ENCODE measurements at regions not wholly inside any gene's neighbourhood (a gene's known extent, or its start where the extent isn't known, plus 50 kb on each side); places are given as distances from the start of the nearest gene placed in this dataset.

GRCh38 chr3:146803745-146804144, 198.6 kb upstream of the PLSCR5 start:
- Histone ChIP-seq H3K79me1 (ENCODE audit: low read depth in 1 of 2, low read length in 2 of 2) (no peaks in the 10 kb centered on the region), H3K4me2 (ENCODE audit: low read depth, low read length) (no peak overlapping the region), H3K36me3 (ENCODE audit: control insufficient read depth, insufficient read depth, low read length) (no peaks in the 10 kb centered on the region), H4K20me1 (ENCODE audit: insufficient read depth, low read length) (no peaks in the 10 kb centered on the region), H4K8ac (ENCODE audit: low read depth in 2 of 2, low read length in 2 of 2) (no peak overlapping the region), H3K4me1 (ENCODE audit: control insufficient read depth, insufficient read depth, low read length) (no peaks in the 10 kb centered on the region), H2AK5ac (ENCODE audit: low read depth, low read length) (no peak overlapping the region), H3K18ac (ENCODE audit: low read depth, low read length) (no peak overlapping the region), H3K4me3 (ENCODE audit: insufficient read depth, low read depth, low read length) (no peak overlapping the region), H2AFZ (replicated peaks; ENCODE audit: low read length, poor library complexity) (no peak overlapping the region), H2BK20ac (ENCODE audit: low read depth, low read length) (no peak overlapping the region), H3K27me3 (ENCODE audit: control insufficient read depth, insufficient read depth, low read length) (no peaks in the 10 kb centered on the region), H3K9me3 (ENCODE audit: control insufficient read depth, insufficient read depth, low read length) (no peaks in the 10 kb centered on the region), H3K9me1 (ENCODE audit: insufficient read depth, low read length) (no peaks in the 10 kb centered on the region), H3K27ac (ENCODE audit: insufficient read depth, low read length) (no peak overlapping the region), H2BK5ac (ENCODE audit: low read depth, low read length, poor library complexity, severe bottlenecking) (no peak overlapping the region), H4K91ac (ENCODE audit: insufficient read depth, low read depth, low read length) (no peak overlapping the region), H4K5ac (ENCODE audit: low read depth, low read length) (no peak overlapping the region), H3K56ac (ENCODE audit: extremely low read depth, insufficient read depth, low read length) (no peak overlapping the region), H2AK9ac (replicated peaks; ENCODE audit: low read depth, low read length, poor library complexity) (no peak overlapping the region), H2BK120ac (ENCODE audit: low read depth, low read length) (no peak overlapping the region), H3K9ac (ENCODE audit: low read depth, low read length) (no peak overlapping the region), H3K4ac (ENCODE audit: low read depth, low read length) (no peak overlapping the region), H2BK15ac (ENCODE audit: low read depth, low read length) (no peak overlapping the region), H3K23ac (ENCODE audit: low read depth, low read length) (no peak overlapping the region), H3K14ac (replicated peaks; ENCODE audit: low read depth, low read length) (no peak overlapping the region)
- intact Hi-C loops (cut with micrococcal nuclease) (no loop called here), in situ Hi-C loops (cut with MboI; ENCODE audit: low sequenced_read_pairs) (no loop called here), dilution Hi-C loops (cut with HindIII; ENCODE audit: low sequenced_read_pairs, unreplicated experiment) (no loop called here)
- WGBS, 2 experiments (ENCODE audit: extremely low coverage in 2 of 2, insufficient read length in 1 of 2) = no CpG with 5 or more reads among the region's 2 CpGs
- BruUV-seq (replicated peaks) = no TSS peak
- POLR2A ChIA-PET (ENCODE audit: unreplicated experiment) = no interaction called here
- TF ChIP-seq POLR2A (IDR thresholded peaks at IDR 0.05; ENCODE audit: low read depth, low read length) = no peak
- no peak for TF ChIP-seq NFE2L2 (IDR thresholded peaks at IDR 0.05; ENCODE audit: low read depth, low read length)
- no peak for TF ChIP-seq RAD21 (IDR thresholded peaks at IDR 0.05; ENCODE audit: low read length)
- no peak for TF ChIP-seq MAZ (IDR thresholded peaks at IDR 0.05; ENCODE audit: borderline replicate concordance, low read depth, low read length)
- TF ChIP-seq SMC3 (IDR thresholded peaks at IDR 0.05; ENCODE audit: low read depth, low read length) = no peak
- TF ChIP-seq ELK1 (IDR thresholded peaks at IDR 0.05; ENCODE audit: borderline replicate concordance, low read depth, low read length) = no peak
- TF ChIP-seq RCOR1 (IDR thresholded peaks at IDR 0.05; ENCODE audit: insufficient replicate concordance, low read length) = no peak
- TF ChIP-seq FOS (IDR thresholded peaks at IDR 0.05; ENCODE audit: low read depth, low read length) = no peak
- no peak for TF ChIP-seq MXI1 (IDR thresholded peaks at IDR 0.05; ENCODE audit: borderline replicate concordance, low read depth, low read length)
- TF ChIP-seq, protein P1, sequence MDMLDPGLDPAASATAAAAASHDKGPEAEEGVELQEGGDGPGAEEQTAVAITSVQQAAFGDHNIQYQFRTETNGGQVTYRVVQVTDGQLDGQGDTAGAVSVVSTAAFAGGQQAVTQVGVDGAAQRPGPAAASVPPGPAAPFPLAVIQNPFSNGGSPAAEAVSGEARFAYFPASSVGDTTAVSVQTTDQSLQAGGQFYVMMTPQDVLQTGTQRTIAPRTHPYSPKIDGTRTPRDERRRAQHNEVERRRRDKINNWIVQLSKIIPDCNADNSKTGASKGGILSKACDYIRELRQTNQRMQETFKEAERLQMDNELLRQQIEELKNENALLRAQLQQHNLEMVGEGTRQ (IDR thresholded peaks at IDR 0.05; ENCODE audit: low read depth, low read length) = no peak
- TF ChIP-seq CEBPB (IDR thresholded peaks at IDR 0.05; ENCODE audit: low read depth, low read length) = no peak
- TF ChIP-seq MAFK (IDR thresholded peaks at IDR 0.05; ENCODE audit: low read depth, low read length) = no peak
- no peak for TF ChIP-seq BHLHE40 (IDR thresholded peaks at IDR 0.05; ENCODE audit: low read depth, low read length)
- TF ChIP-seq CTCF (conservative IDR thresholded peaks at IDR 0.05; ENCODE audit: low read depth, low read length) = no peak
- TF ChIP-seq RFX5 (IDR thresholded peaks at IDR 0.05; ENCODE audit: low read depth, low read length) = no peak
- no peak for TF ChIP-seq CHD1 (IDR thresholded peaks at IDR 0.05; ENCODE audit: low read depth, low read length)
- DNase-seq (peak; percentile 60), ATAC-seq (ENCODE audit: low read depth) (peak; percentile 24; the same call in 1 of the 2 replicates)
- CTCF ChIA-PET = no interaction called here
